GM12865 (cell line): ENCODE measurements at regions not wholly inside any gene's neighbourhood (a gene's known extent, or its start where the extent isn't known, plus 50 kb on each side); places are given as distances from the start of the nearest gene placed in this dataset.
"Not testable (repeated sequence)": the region's sequence is repeated elsewhere in the genome, so short reads cannot be mapped to it uniquely, and the experiment has no call there.

Experiments
- DNase-seq: peaks from one replicate; pipeline ENCODE4 v3.0.0; 2010; ENCODE audit warnings: low read depth
- H3K4me3 ChIP-seq: 2 replicates; pipeline ENCODE4 v1.5.1; 2011; ENCODE audit warnings: mild to moderate bottlenecking, low read depth, low read length, control low read depth
- CTCF ChIP-seq: IDR thresholded peaks from 2 replicates; pipeline ENCODE4 v1.5.1; 2011; ENCODE audit warnings: low read length, control low read depth, low read depth, inconsistent platforms; ENCODE audit not compliant: insufficient read depth; ENCODE audit errors: missing control alignments

DNA sequence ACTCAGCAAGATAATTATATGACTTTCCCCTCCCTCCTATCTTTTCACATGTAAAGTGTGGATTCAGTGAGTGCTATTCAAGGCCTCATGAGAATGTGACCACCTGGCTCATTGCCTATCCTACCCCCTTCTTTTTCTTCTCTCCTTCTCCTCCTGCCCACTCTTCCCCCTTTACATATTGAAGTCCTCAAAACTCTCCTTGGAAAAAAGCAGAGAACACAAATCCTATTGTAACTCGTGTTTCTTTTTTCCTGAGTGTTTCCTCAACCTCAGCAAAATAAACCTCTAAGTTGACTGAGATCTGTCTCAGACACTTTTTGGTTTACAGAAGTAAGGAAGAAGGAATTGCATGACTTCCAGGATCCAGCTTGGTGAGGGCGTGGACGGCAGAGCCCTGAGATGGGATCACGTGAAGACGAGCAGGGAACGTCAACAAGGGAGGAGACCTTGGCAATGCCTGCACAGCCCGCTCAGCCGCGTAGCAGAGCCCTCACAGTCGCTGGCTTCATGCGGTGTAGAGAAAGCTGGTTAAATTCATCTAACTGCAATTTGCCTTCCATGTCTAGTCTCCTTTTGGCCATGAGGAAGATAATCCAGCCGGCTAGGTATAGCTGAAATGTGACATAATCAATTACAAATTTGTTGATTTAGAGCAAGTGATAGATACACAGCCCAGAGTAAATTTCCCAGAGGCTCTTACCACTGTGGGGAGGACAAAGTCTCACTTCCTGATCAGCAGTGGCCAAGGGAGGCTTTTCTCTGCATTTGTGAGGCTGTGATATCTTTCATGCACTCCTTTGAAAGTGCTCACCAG lies 75.7 kb downstream of the LYZL2 start:
- no peak overlapping the region for H3K4me3 ChIP-seq
- no peak for TF ChIP-seq CTCF
- DNase-seq = no peak

DNA sequence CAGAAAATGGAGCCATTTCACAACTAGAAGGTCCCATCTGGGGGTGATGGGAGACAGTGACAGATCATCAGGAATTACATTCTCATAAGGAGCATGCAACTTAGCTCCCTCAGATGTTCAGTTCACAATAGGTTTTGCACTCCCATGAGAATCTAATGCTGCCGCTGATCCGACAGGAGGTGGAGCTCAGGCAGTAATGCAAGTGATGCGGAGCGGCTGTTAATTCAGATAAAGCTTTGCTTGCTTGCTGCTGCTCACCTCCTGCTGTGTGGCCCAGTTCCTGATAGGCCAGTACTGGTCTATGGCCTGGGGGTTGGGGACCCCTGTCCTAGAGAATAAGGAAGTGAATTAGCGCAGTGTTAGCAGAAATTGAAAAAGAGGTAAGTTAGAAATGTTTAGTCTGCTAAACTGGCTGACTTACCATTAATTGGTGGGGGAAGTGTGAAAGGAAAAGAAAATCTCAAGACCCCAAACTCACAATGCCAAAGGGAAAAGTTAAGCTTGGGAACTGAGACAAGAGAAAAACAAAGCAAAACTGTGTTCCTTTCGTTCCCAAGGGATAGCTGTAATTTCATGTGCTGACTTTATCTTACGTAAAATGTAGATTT lies 76.4 kb downstream of the LYZL2 start:
- TF ChIP-seq CTCF = no peak
- no peak overlapping the region for H3K4me3 ChIP-seq
- DNase-seq = no peak

DNA sequence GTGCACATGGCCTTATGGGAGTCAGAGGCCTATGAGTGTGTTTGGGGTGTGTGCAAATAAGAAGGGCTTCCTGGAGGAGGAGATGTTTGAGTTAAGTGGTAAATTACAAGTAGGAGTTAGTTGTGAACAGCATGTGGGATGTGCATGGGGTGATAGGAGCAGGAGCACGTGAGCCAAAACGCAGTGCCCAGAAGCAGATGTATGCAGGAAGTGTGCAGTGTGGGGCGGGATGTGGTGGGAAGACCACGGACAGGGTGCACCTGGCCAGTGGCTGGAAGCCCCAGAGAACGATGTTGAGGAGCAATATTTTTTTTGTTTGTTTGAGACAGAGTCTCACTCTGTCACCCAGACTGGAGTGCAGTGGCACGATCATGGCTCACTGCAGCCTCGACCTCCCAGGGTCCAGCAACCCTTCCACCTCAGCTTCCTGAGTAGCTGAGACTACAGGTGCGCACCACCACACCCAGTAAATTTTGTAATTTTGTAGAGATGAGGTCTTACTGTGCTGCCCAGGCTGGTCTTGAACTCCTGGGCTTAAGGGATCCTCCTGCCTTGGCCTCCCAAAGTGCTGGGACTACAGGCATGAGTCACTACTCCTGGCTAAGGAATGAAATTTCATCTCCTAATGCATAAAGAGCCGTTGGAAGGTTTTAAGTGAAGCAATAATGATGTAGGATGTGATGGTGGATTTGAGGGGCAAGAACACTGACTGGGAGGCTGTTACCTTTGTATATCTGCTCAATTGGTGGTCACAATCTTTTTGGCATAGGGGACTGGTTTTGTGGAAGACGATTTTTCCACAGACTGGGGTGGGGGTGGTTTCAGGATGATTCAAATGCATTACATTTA lies 78.4 kb downstream of the LYZL2 start:
- H3K4me3 ChIP-seq = no peak overlapping the region
- no peak for TF ChIP-seq CTCF
- no peak for DNase-seq

DNA sequence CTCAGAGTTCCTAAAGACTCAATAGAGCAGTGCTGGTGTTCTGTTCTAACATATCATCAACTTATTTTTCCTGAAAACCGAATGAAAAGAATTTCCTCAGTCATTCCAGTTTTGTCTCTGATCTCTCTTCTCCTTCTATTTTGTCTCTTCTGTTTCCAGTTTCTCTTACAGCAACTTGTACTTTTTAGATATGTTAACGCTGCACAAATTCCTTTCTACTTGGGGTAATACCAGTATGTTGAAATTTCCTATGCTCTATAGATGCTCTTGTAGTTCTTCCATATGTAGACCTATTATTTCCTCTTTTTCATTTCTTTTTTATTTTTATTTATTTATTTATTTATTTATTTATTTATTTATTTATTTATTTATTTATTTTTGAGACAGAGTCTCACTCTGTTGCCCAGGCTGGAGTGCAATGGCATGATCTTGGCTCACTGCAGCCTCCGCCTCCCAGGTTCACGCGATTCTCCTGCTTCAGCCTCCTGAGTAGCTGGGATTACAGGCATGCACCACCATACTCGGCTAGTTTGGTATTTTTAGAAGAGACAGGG lies 80.3 kb downstream of the LYZL2 start:
- DNase-seq, H3K4me3 ChIP-seq: not testable (repeated sequence)

DNA sequence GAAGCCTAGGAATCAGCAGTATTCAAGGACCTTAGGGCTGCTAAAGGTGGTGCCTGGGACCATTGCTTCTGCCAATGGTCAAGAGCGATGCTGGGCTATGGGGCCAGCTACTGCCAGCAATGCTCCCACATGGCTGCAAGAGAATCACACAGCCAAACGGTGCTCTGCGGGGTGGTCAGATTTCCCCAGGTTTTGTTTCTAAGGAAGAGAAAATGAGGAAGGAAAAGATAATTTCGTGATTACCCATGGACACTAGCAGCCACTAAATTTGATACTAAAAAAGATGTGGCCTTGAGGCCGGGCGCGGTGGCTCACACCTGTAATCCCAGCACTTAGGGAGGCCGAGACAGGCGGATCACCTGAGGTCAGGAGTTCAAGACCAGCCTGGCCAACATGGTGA lies 83.0 kb downstream of the LYZL2 start:
- TF ChIP-seq CTCF = no peak
- H3K4me3 ChIP-seq = no peak overlapping the region
- DNase-seq = no peak

- peak; percentile 50 for DNase-seq
- H3K4me3 ChIP-seq = no peak overlapping the region
- TF ChIP-seq CTCF = no peak
Observed at GRCh38 chr10:30542895-30543288, 86.7 kb downstream of the LYZL2 start.
